B cell (primary cell): ENCODE measurements at regions not wholly inside any gene's neighbourhood (a gene's known extent, or its start where the extent isn't known, plus 50 kb on each side); places are given as distances from the start of the nearest gene placed in this dataset.

Source experiments
- ATAC-seq: fragments of 200-7000 bp; cut with Tn5 transposase; one replicate; pipeline ENCODE4 v1.10.0; 2021; ENCODE audit warnings: low read depth, mild to moderate bottlenecking, moderate number of reproducible peaks, moderate library complexity
- CTCF ChIA-PET: fragments of 350-600 bp; sonication (Branson Sonifier 250); formaldehyde crosslinking; loops from one replicate; lab custom pipeline; 2021; ENCODE audit warnings: antibody characterized with exemption, inconsistent platforms; lab: Charles Lee
- POLR2A ChIA-PET: fragments of 350-600 bp; sonication (Branson Sonifier 250); formaldehyde crosslinking; loops from one replicate; lab custom pipeline; 2021; ENCODE audit warnings: antibody characterized with exemption; lab: Charles Lee
- DNase-seq: peaks from one replicate; pipeline ENCODE4 v3.0.0; 2013
- H2AFZ ChIP-seq: 2 replicates; pipeline ENCODE4 v1.6.1; 2012; ENCODE audit warnings: mild to moderate bottlenecking, low read depth, low read length; ENCODE audit not compliant: insufficient read depth, poor library complexity, severe bottlenecking
- H3K27ac ChIP-seq, 2 donors: 1 replicate in 1 of 2; 2 replicates in 1 of 2; pipeline ENCODE4 v1.5.1; 2012 to 2013; ENCODE audit warnings: low read length in 2 of 2, mild to moderate bottlenecking in 2 of 2, moderate library complexity in 1 of 2
- H3K27me3 ChIP-seq, 4 experiments: fragments of 200-600 bp in 1 of 4; sonication (generic) in 1 of 4; replicated peaks in 1 of 4; 1 replicate in 2 of 4; 2 replicates in 2 of 4; pipeline versions ENCODE4 v1.6.1 to v1.7.0; 2013 to 2016; ENCODE audit warnings: low read length in 3 of 4, mild to moderate bottlenecking in 2 of 4, mixed read lengths in 1 of 4, moderate library complexity in 1 of 4; ENCODE audit not compliant: insufficient read depth in 4 of 4, control insufficient read depth in 3 of 4; ENCODE audit errors: control extremely low read depth in 1 of 4
- H3K36me3 ChIP-seq, 2 experiments: replicated peaks in 1 of 2; 1 replicate in 1 of 2; 2 replicates in 1 of 2; pipeline versions ENCODE4 v1.6.1 to v1.7.1; 2013; ENCODE audit warnings: low read length in 1 of 2; ENCODE audit not compliant: insufficient read depth in 2 of 2, control insufficient read depth in 1 of 2; ENCODE audit errors: control extremely low read depth in 1 of 2, extremely low read depth in 1 of 2
- H3K4me1 ChIP-seq, 2 donors: fragments of 200-600 bp in 1 of 2; sonication (generic) in 1 of 2; 1 replicate in 1 of 2; 2 replicates in 1 of 2; pipeline versions ENCODE4 v1.5.1 to v1.6.1; 2013 to 2017; ENCODE audit warnings: low read length in 2 of 2; ENCODE audit not compliant: control insufficient read depth in 2 of 2, insufficient read depth in 2 of 2
- H3K4me2 ChIP-seq: replicated peaks from 2 replicates; pipeline ENCODE3; 2012; ENCODE audit warnings: mild to moderate bottlenecking, low read depth, low read length; ENCODE audit not compliant: poor library complexity, severe bottlenecking
- H3K4me3 ChIP-seq, 5 experiments: fragments of 200-600 bp in 1 of 5; sonication (generic) in 1 of 5; 1 replicate in 3 of 5; 2 replicates in 2 of 5; pipeline versions ENCODE4 v1.5.1 to v1.7.0; 2011 to 2016; ENCODE audit warnings: low read length in 4 of 5, mild to moderate bottlenecking in 4 of 5, low read depth in 2 of 5, control low read depth in 1 of 5, moderate library complexity in 1 of 5; ENCODE audit not compliant: insufficient read depth in 1 of 5; ENCODE audit errors: control extremely low read depth in 1 of 5, extremely low read depth in 1 of 5
- H3K79me2 ChIP-seq: fragments of 200-600 bp; sonication (generic); one replicate; pipeline ENCODE4 v1.6.0; 2016; ENCODE audit warnings: low read length; ENCODE audit not compliant: control insufficient read depth, insufficient read depth
- H3K9ac ChIP-seq: fragments of 200-600 bp; sonication (generic); 2 replicates; pipeline ENCODE4 v1.6.1; 2017; ENCODE audit warnings: mild to moderate bottlenecking, low read length, moderate library complexity
- H3K9me3 ChIP-seq, 3 donors: one replicate each; pipeline versions ENCODE4 v1.6.1 to v1.7.1; 2013; ENCODE audit warnings: low read length in 2 of 3; ENCODE audit not compliant: control insufficient read depth in 2 of 3, insufficient read depth in 1 of 3; ENCODE audit errors: control extremely low read depth in 1 of 3
- H4K20me1 ChIP-seq: 2 replicates; pipeline ENCODE4 v1.6.0; 2012; ENCODE audit warnings: mild to moderate bottlenecking, low read length; ENCODE audit not compliant: insufficient read depth, control insufficient read depth, poor library complexity, severe bottlenecking
- H3K27ac Mint-ChIP-seq: one replicate; pipeline ENCODE4 v1.8.0; 2021; ENCODE audit warnings: mixed read lengths
- H3K27me3 Mint-ChIP-seq: one replicate; pipeline ENCODE4 v1.8.0; 2021; ENCODE audit warnings: mixed read lengths
- H3K4me1 Mint-ChIP-seq: one replicate; pipeline ENCODE4 v1.8.0; 2021; ENCODE audit warnings: mixed read lengths
- H3K4me3 Mint-ChIP-seq: one replicate; pipeline ENCODE4 v1.8.0; 2021; ENCODE audit warnings: mixed read lengths
- H3K9me3 Mint-ChIP-seq: one replicate; pipeline ENCODE4 v1.8.0; 2022; ENCODE audit warnings: mixed read lengths; ENCODE audit not compliant: insufficient read depth
- CTCF ChIP-seq: fragments of 200-600 bp; IDR thresholded peaks from one replicate; pipeline ENCODE4 v1.8.0; 2022; ENCODE audit warnings: antibody characterized with exemption, mild to moderate bottlenecking
- EZH2 ChIP-seq: IDR thresholded peaks from 2 replicates; pipeline ENCODE4 v1.6.1; 2012; ENCODE audit warnings: borderline replicate concordance, low read depth, mild to moderate bottlenecking, moderate library complexity, low read length; ENCODE audit not compliant: insufficient read depth, poor library complexity, severe bottlenecking
- WGBS: methylation state at CpG from one replicate; pipeline ENCODE4 v1.1.5; 2013; ENCODE audit warnings: missing lambda C conversion rate; ENCODE audit not compliant: insufficient coverage; 5-methylcytosine and 5-hydroxymethylcytosine counted together
- intact Hi-C: fragments of 100-400 bp; cut with micrococcal nuclease; formaldehyde crosslinking; loops from one replicate; pipeline ENCODE4 v1.10.0; 2022

- Histone ChIP-seq H3K27ac (no peak overlapping the region), H3K4me2 (no peak overlapping the region), H3K4me3 (no peak overlapping the region), H2AFZ (no peak overlapping the region), H3K9me3 (peaks cover 0 to 8% (median 0%) of the 10 kb centered on the region in 3 donors), H3K79me2 (no peaks in the 10 kb centered on the region), H4K20me1 (no peaks in the 10 kb centered on the region), H3K4me1 (no peaks in the 10 kb centered on the region), H3K27me3 (no peaks in the 10 kb centered on the region), H3K9ac (no peak overlapping the region), H3K36me3 (no peaks in the 10 kb centered on the region)
- Mint-ChIP-seq H3K4me3 (no peak overlapping the region), H3K27me3 (no peaks in the 10 kb centered on the region), H3K27ac (no peak overlapping the region), H3K9me3 (no peaks in the 10 kb centered on the region), H3K4me1 (no peaks in the 10 kb centered on the region)
- DNase-seq, result no peak
- intact Hi-C loops, result no loop called here
- 88% methylated on average over 1 of the region's 5 CpGs for WGBS
- TF ChIP-seq CTCF, result no peak
- TF ChIP-seq EZH2, result no peak
- CTCF ChIA-PET, result no interaction called here
- no peak for ATAC-seq
- POLR2A ChIA-PET, result no interaction called here
Measured at GRCh38 chr1:245074898-245075297, 79.9 kb upstream of the KIF26B start.

GRCh38 chr1:245074232-245074747 is 80.5 kb upstream of the KIF26B start:
- H3K27ac ChIP-seq, result no peak overlapping the region
- no peaks in the 10 kb centered on the region for H3K4me1 ChIP-seq
- no peak overlapping the region for H3K4me3 ChIP-seq
- no peak for ATAC-seq
- Mint-ChIP-seq H3K9me3 (no peaks in the 10 kb centered on the region), H3K27me3 (no peaks in the 10 kb centered on the region), H3K27ac (no peak overlapping the region), H3K4me3 (no peak overlapping the region), H3K4me1 (no peaks in the 10 kb centered on the region)
- H3K36me3 ChIP-seq, result no peaks in the 10 kb centered on the region
- no peaks in the 10 kb centered on the region for H4K20me1 ChIP-seq
- H3K27me3 ChIP-seq, result no peaks in the 10 kb centered on the region
- H3K4me2 ChIP-seq, result no peak overlapping the region
- peaks cover 0 to 8% (median 0%) of the 10 kb centered on the region in 3 donors for H3K9me3 ChIP-seq
- intact Hi-C loops, result no loop called here
- TF ChIP-seq CTCF, result no peak
- TF ChIP-seq EZH2, result no peak
- WGBS, result no CpG with 5 or more reads among the region's 6 CpGs
- POLR2A ChIA-PET, result no interaction called here
- CTCF ChIA-PET, result no interaction called here
- H2AFZ ChIP-seq, result no peak overlapping the region
- H3K79me2 ChIP-seq, result no peaks in the 10 kb centered on the region
- DNase-seq, result no peak
- H3K9ac ChIP-seq, result no peak overlapping the region
